H1 (cell line): ENCODE measurements at regions not wholly inside any gene's neighbourhood (a gene's known extent, or its start where the extent isn't known, plus 50 kb on each side); places are given as distances from the start of the nearest gene placed in this dataset.

Source experiments
- CTCF ChIA-PET: fragments of 300-600 bp; sonication (Branson Sonifier 250); formaldehyde crosslinking; loops from one replicate; lab custom pipeline; 2021; ENCODE audit not compliant: partially characterized antibody; lab: Charles Lee
- POLR2A ChIA-PET: fragments of 300-600 bp; sonication (Branson Sonifier 250); formaldehyde crosslinking; loops from one replicate; lab custom pipeline; 2021; ENCODE audit warnings: inconsistent platforms; ENCODE audit not compliant: partially characterized antibody; lab: Charles Lee
- DNase-seq, 2 experiments: peaks; one replicate each; pipeline versions ENCODE4 v3.0.0 to v3.0.0-alpha.2; 2010 to 2022; ENCODE audit warnings: low spot score in 2 of 2, low read depth in 1 of 2, mixed read lengths in 1 of 2
- FAIRE-seq: peaks from 2 replicates; lab custom pipeline; 2011; peaks lifted over from hg19 to GRCh38; lab: Jason Lieb, UNC
- H2AFZ ChIP-seq: 2 replicates; pipeline ENCODE4 v1.8.1; 2012; ENCODE audit warnings: low read length, inconsistent platforms
- H2AK5ac ChIP-seq: 2 replicates; pipeline ENCODE4 v1.6.1; 2013; ENCODE audit warnings: low read depth, low read length
- H2BK120ac ChIP-seq: replicated peaks from 2 replicates; pipeline ENCODE3; 2013; ENCODE audit warnings: low read depth, low read length, inconsistent platforms
- H2BK12ac ChIP-seq: 2 replicates; pipeline ENCODE4 v1.6.1; 2013; ENCODE audit warnings: low read depth, low read length
- H2BK15ac ChIP-seq: 2 replicates; pipeline ENCODE4 v1.6.1; 2013; ENCODE audit warnings: low read length
- H2BK20ac ChIP-seq: 2 replicates; pipeline ENCODE4 v1.6.1; 2013; ENCODE audit warnings: low read length
- H2BK5ac ChIP-seq: 2 replicates; pipeline ENCODE4 v1.6.1; 2013; ENCODE audit warnings: low read depth, low read length
- H3K14ac ChIP-seq: 2 replicates; pipeline ENCODE4 v1.6.1; 2013; ENCODE audit warnings: inconsistent platforms; ENCODE audit not compliant: insufficient read length
- H3K18ac ChIP-seq: 2 replicates; pipeline ENCODE4 v1.6.1; 2013; ENCODE audit warnings: low read length; ENCODE audit errors: extremely low read depth
- H3K23ac ChIP-seq: 2 replicates; pipeline ENCODE4 v1.6.1; 2013; ENCODE audit warnings: inconsistent platforms; ENCODE audit not compliant: insufficient read length
- H3K23me2 ChIP-seq: 2 replicates; pipeline ENCODE4 v1.6.1; 2013; ENCODE audit warnings: low read depth, low read length
- H3K27ac ChIP-seq: 2 replicates; pipeline ENCODE4 v1.6.1; 2011; ENCODE audit warnings: low read depth, low read length, inconsistent platforms
- H3K27me3 ChIP-seq, 4 experiments: replicated peaks in 1 of 4; 1 replicate in 1 of 4; 2 replicates in 3 of 4; pipeline versions ENCODE4 v1.6.1 to v1.8.1; 2011 to 2013; ENCODE audit warnings: low read length in 3 of 4, mild to moderate bottlenecking in 3 of 4, inconsistent platforms in 2 of 4, mixed read lengths in 2 of 4, moderate library complexity in 1 of 4; ENCODE audit not compliant: control insufficient read depth in 3 of 4, insufficient read depth in 3 of 4; ENCODE audit errors: extremely low read depth in 1 of 4
- H3K36me3 ChIP-seq, 4 experiments: 2 replicates each; pipeline versions ENCODE4 v1.6.1 to v1.8.1; 2011 to 2013; ENCODE audit warnings: mild to moderate bottlenecking in 4 of 4, low read length in 3 of 4, moderate library complexity in 2 of 4, control low read depth in 1 of 4, inconsistent platforms in 1 of 4; ENCODE audit not compliant: insufficient read depth in 4 of 4, control insufficient read depth in 2 of 4
- H3K4ac ChIP-seq: replicated peaks from 2 replicates; pipeline ENCODE3; 2013; ENCODE audit warnings: low read length, low read depth, mixed read lengths, inconsistent platforms; ENCODE audit not compliant: insufficient read length
- H3K4me1 ChIP-seq, 4 experiments: replicated peaks in 1 of 4; 1 replicate in 1 of 4; 2 replicates in 3 of 4; pipeline versions ENCODE4 v1.6.1 to v1.8.1; 2011 to 2013; ENCODE audit warnings: low read length in 3 of 4, inconsistent platforms in 2 of 4, mixed read lengths in 1 of 4; ENCODE audit not compliant: insufficient read depth in 4 of 4, control insufficient read depth in 3 of 4
- H3K4me2 ChIP-seq, 2 experiments: 2 replicates each; pipeline versions ENCODE4 v1.6.1 to v1.8.1; 2011 to 2013; ENCODE audit warnings: low read depth in 2 of 2, low read length in 2 of 2, control low read depth in 1 of 2, inconsistent platforms in 1 of 2, mild to moderate bottlenecking in 1 of 2; ENCODE audit not compliant: insufficient read depth in 1 of 2
- H3K4me3 ChIP-seq, 4 experiments: fragments of 200-600, 300-600 bp in 1 of 4; sonication (generic), shearing (Covaris generic), sonication (Bioruptor Twin) in 1 of 4; 2 replicates each; pipeline versions ENCODE4 v1.5.1 to v1.8.1; 2011 to 2016; ENCODE audit warnings: low read length in 4 of 4, low read depth in 3 of 4, control low read depth in 2 of 4, inconsistent platforms in 2 of 4, mild to moderate bottlenecking in 2 of 4, mixed read lengths in 1 of 4, moderate library complexity in 1 of 4; ENCODE audit not compliant: insufficient read depth in 2 of 4; ENCODE audit errors: extremely low read depth in 1 of 4
- H3K56ac ChIP-seq: replicated peaks from 2 replicates; pipeline ENCODE3; 2013; ENCODE audit warnings: low read depth, mild to moderate bottlenecking, mixed read lengths, low read length, inconsistent platforms; ENCODE audit not compliant: insufficient read length
- H3K79me1 ChIP-seq: 2 replicates; pipeline ENCODE4 v1.6.1; 2013; ENCODE audit warnings: low read depth, low read length, control low read depth
- H3K79me2 ChIP-seq, 2 experiments: 2 replicates each; pipeline versions ENCODE4 v1.6.1 to v1.8.1; 2012 to 2013; ENCODE audit warnings: low read length in 2 of 2, mild to moderate bottlenecking in 2 of 2, inconsistent platforms in 1 of 2; ENCODE audit not compliant: insufficient read depth in 2 of 2, control insufficient read depth in 1 of 2
- H3K9ac ChIP-seq, 4 experiments: replicated peaks in 1 of 4; 1 replicate in 1 of 4; 2 replicates in 3 of 4; pipeline versions ENCODE4 v1.6.1 to v1.8.1; 2011 to 2013; ENCODE audit warnings: low read depth in 3 of 4, low read length in 3 of 4, control low read depth in 2 of 4, mild to moderate bottlenecking in 2 of 4, moderate library complexity in 2 of 4, inconsistent platforms in 1 of 4; ENCODE audit errors: extremely low read depth in 1 of 4
- H3K9me3 ChIP-seq, 2 experiments: 2 replicates each; pipeline versions ENCODE4 v1.6.1 to v1.8.1; 2012 to 2013; ENCODE audit warnings: mild to moderate bottlenecking in 2 of 2, moderate library complexity in 2 of 2, control low read depth in 1 of 2, inconsistent platforms in 1 of 2, low read depth in 1 of 2, low read length in 1 of 2, mixed read lengths in 1 of 2; ENCODE audit not compliant: insufficient read depth in 2 of 2
- H4K20me1 ChIP-seq, 2 experiments: replicated peaks in 1 of 2; 2 replicates each; pipeline versions ENCODE3 to v1.8.1; 2011 to 2013; ENCODE audit warnings: inconsistent platforms in 2 of 2, low read length in 2 of 2, mild to moderate bottlenecking in 1 of 2; ENCODE audit not compliant: insufficient read depth in 2 of 2, control insufficient read depth in 1 of 2
- H4K5ac ChIP-seq: 2 replicates; pipeline ENCODE4 v1.6.1; 2013; ENCODE audit warnings: low read length, low read depth, mixed read lengths, inconsistent platforms; ENCODE audit not compliant: insufficient read length
- H4K8ac ChIP-seq: 2 replicates; pipeline ENCODE4 v1.8.0; 2013; ENCODE audit warnings: mild to moderate bottlenecking, moderate library complexity, low read length, inconsistent platforms; ENCODE audit not compliant: insufficient read depth; ENCODE audit errors: extremely low read depth
- H4K91ac ChIP-seq: replicated peaks from 2 replicates; pipeline ENCODE3; 2013; ENCODE audit warnings: low read length, mixed read lengths, inconsistent platforms; ENCODE audit not compliant: insufficient read length
- ATF3 ChIP-seq: IDR thresholded peaks from 2 replicates; pipeline ENCODE4 v1.6.1; 2011; ENCODE audit warnings: low read depth, mild to moderate bottlenecking, low read length; ENCODE audit not compliant: insufficient read depth
- BACH1 ChIP-seq: IDR thresholded peaks from 2 replicates; pipeline ENCODE4 v1.6.1; 2012; ENCODE audit warnings: low read length, improper control_type of control experiment
- BRCA1 ChIP-seq: IDR thresholded peaks from 2 replicates; pipeline ENCODE4 v1.6.1; 2012; ENCODE audit warnings: low read depth, low read length, improper control_type of control experiment
- CBX8 ChIP-seq: fragments of 300-800, 300-1000 bp; sonication (generic); IDR thresholded peaks from 2 replicates; pipeline ENCODE4 v1.7.1; 2016; ENCODE audit warnings: low read depth, low read length, borderline replicate concordance
- EZH2 ChIP-seq: fragments of 200-600 bp; sonication (generic); IDR thresholded peaks from 2 replicates; pipeline ENCODE4 v1.7.1; 2012; ENCODE audit warnings: low read depth, mild to moderate bottlenecking, moderate library complexity, low read length, inconsistent platforms; ENCODE audit not compliant: severe bottlenecking
- GTF2F1 ChIP-seq: IDR thresholded peaks from 2 replicates; pipeline ENCODE4 v1.6.1; 2012; ENCODE audit warnings: low read depth, low read length, improper control_type of control experiment, borderline replicate concordance
- HDAC6 ChIP-seq: IDR thresholded peaks from one replicate; pipeline ENCODE4 v1.7.1; 2012; ENCODE audit warnings: low read depth, mild to moderate bottlenecking, inconsistent platforms, low read length, moderate library complexity
- KDM4A ChIP-seq: IDR thresholded peaks from one replicate; pipeline ENCODE4 v1.7.1; 2012; ENCODE audit warnings: low read depth, mild to moderate bottlenecking, moderate library complexity, low read length, inconsistent platforms; ENCODE audit not compliant: severe bottlenecking
- KDM5A ChIP-seq: fragments of 200-600 bp; IDR thresholded peaks from 2 replicates; pipeline ENCODE4 v1.7.1; 2012; ENCODE audit warnings: mild to moderate bottlenecking, low read length, inconsistent platforms, mixed read lengths
- PHF8 ChIP-seq: fragments of 200-600 bp; sonication (generic); conservative IDR thresholded peaks from 2 replicates; pipeline ENCODE4 v1.7.1; 2012; ENCODE audit warnings: low read depth, mild to moderate bottlenecking, inconsistent platforms, low read length, moderate library complexity
- SAP30 ChIP-seq: fragments of 300-600 bp; sonication (generic); IDR thresholded peaks from 2 replicates; pipeline ENCODE4 v1.7.1; 2012; ENCODE audit warnings: low read length, moderate library complexity, mild to moderate bottlenecking, inconsistent platforms; ENCODE audit not compliant: insufficient read depth, insufficient replicate concordance
- SP1 ChIP-seq: IDR thresholded peaks from 2 replicates; pipeline ENCODE4 v1.6.1; 2011; ENCODE audit warnings: low read depth, low read length
- SRF ChIP-seq: IDR thresholded peaks from 2 replicates; pipeline ENCODE4 v1.6.1; 2011; ENCODE audit warnings: mild to moderate bottlenecking, low read depth, low read length, moderate library complexity
- TAF1 ChIP-seq: IDR thresholded peaks from 2 replicates; pipeline ENCODE4 v1.6.1; 2011; ENCODE audit warnings: mild to moderate bottlenecking, low read depth, low read length
- ZNF274 ChIP-seq: IDR thresholded peaks from 2 replicates; pipeline ENCODE4 v1.7.0; 2012; ENCODE audit warnings: low read length, borderline replicate concordance; ENCODE audit errors: extremely low read depth
- WGBS, 2 experiments: shearing (Covaris generic) in 1 of 2; methylation state at CpG; one replicate each; pipeline versions ENCODE4 v1.1.6 to v1.1.7; 2013 to 2015; ENCODE audit warnings: low lambda C conversion rate in 2 of 2, mixed read lengths in 2 of 2, inconsistent platforms in 1 of 2, low coverage in 1 of 2, missing lambda C conversion rate in 1 of 2; ENCODE audit not compliant: insufficient replicate concordance in 2 of 2, insufficient coverage in 1 of 2, insufficient read length in 1 of 2; ENCODE audit errors: extremely low coverage in 1 of 2, missing lambda C conversion rate in 1 of 2; 5-methylcytosine and 5-hydroxymethylcytosine counted together

- H2AK5ac ChIP-seq: no peak overlapping the region
- no peak overlapping the region for H3K23ac ChIP-seq
- H3K4me2 ChIP-seq: no peak overlapping the region
- no peak overlapping the region for H3K27ac ChIP-seq
- no peak overlapping the region for H3K18ac ChIP-seq
- H4K5ac ChIP-seq: no peak overlapping the region
- H3K79me1 ChIP-seq: no peaks in the 10 kb centered on the region
- no peaks in the 10 kb centered on the region for H3K36me3 ChIP-seq
- H2BK20ac ChIP-seq: no peak overlapping the region
- no peak overlapping the region for H4K8ac ChIP-seq
- H4K91ac ChIP-seq: no peak overlapping the region
- POLR2A ChIA-PET: interaction anchor here (1.9 kb wide), 1 partner anchor 10 kb away, joined by 4 read pairs; no protein-coding TSS in a partner anchor
- H3K9me3 ChIP-seq: no peaks in the 10 kb centered on the region
- no peak overlapping the region for H2BK12ac ChIP-seq
- no peak overlapping the region for H3K4ac ChIP-seq
- WGBS, 2 experiments: 92% methylated on average over 7 of the region's 7 CpGs; no CpG with 5 or more reads in 1 of the 2 experiments
- no peak overlapping the region for H3K14ac ChIP-seq
- no peak overlapping the region for H2BK5ac ChIP-seq
- H3K23me2 ChIP-seq: no peaks in the 10 kb centered on the region
- no peak overlapping the region for H3K56ac ChIP-seq
- H2AFZ ChIP-seq: no peak overlapping the region
- no peaks in the 10 kb centered on the region for H4K20me1 ChIP-seq
- CTCF ChIA-PET: interaction anchor here (1.2 kb wide), 1 partner anchor 32 kb away, joined by 3 read pairs; no protein-coding TSS in a partner anchor
- no peaks in the 10 kb centered on the region for H3K79me2 ChIP-seq
- FAIRE-seq (no peak), DNase-seq (no peak)
- H2BK120ac ChIP-seq: no peak overlapping the region
- H3K4me3 ChIP-seq: no peak overlapping the region
- peaks cover 0 to 5% (median under 1%) of the 10 kb centered on the region in 4 experiments; a peak in 5 of 7 replicates for H3K27me3 ChIP-seq
- H2BK15ac ChIP-seq: no peak overlapping the region
- H3K4me1 ChIP-seq: no peaks in the 10 kb centered on the region
- no peak overlapping the region for H3K9ac ChIP-seq
- no peak for TF ChIP-seq BACH1
- TF ChIP-seq HDAC6: no peak
- no peak for TF ChIP-seq KDM4A
- no peak for TF ChIP-seq BRCA1
- TF ChIP-seq SRF: no peak
- no peak for TF ChIP-seq PHF8
- no peak for TF ChIP-seq ZNF274
- TF ChIP-seq ATF3: no peak
- TF ChIP-seq EZH2: no peak
- no peak for TF ChIP-seq SP1
- TF ChIP-seq TAF1: no peak
- TF ChIP-seq KDM5A: no peak
- TF ChIP-seq SAP30: no peak
- TF ChIP-seq CBX8: no peak
- TF ChIP-seq GTF2F1: no peak
These were observed 208.8 kb upstream of the GMDS start for GRCh38 chr6:2454180-2454579.
